HK-2 (cell line): ENCODE measurements at regions not wholly inside any gene's neighbourhood (a gene's known extent, or its start where the extent isn't known, plus 50 kb on each side); places are given as distances from the start of the nearest gene placed in this dataset.

Experiments used
- DNase-seq: peaks from one replicate; pipeline ENCODE4 v3.0.0-alpha.2; 2018; ENCODE audit not compliant: unreplicated experiment

DNA sequence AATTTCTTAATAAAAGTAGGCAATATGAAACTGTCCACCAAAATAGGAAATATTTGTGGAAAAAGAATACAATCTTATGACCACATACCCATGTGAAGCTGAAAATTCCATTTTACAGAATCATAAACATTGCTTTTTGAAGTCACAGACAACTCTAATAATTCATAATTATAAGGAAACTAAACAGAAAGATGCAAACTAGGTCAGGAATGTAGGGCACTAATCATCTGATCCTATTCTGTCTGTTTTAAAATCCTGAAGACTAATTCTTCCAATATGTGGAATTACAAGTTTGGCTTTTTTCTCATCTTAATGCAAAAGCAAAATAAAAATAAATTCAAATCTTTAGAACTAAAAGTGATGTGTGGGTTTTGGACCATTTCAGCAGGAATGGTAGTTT is 528.6 kb downstream of the LTN1 start:
- DNase-seq: no peak

DNA sequence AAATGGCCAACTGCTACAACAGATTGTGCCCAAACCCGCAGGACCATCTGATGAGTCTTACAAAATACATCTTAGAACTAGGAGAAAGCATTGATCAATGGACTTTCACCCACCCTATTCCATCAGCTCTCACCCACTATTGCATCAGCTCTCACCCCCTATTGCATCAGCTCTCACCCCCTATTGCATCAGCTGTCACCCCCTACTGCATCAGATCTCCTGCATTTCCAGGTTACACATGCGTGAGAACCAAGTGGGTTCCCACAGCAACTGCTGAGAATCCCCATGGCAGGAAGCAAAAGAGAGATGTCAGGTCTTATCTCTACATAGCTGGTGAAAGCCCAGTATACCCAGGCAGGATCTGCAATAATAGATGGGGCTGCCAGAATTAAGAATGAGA is 533.5 kb downstream of the LTN1 start:
- DNase-seq: no peak

DNA sequence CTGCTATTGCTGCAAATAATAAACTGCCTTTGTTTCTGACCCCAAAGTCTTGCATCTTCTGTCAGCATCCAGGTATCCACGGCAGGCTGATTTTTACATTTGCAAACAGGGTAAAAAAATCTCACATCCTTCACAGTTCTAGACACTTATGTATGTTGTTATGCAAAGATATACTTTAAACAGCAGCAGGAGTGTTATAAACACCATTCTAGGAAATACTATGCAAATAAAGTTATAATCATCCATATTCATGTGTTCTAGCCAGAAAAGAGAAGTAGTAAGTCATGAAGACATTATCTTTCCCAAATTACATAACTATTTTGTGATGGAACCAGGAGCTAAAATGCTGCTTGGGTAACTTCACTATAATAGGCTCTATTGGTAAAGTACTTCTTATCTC is 534.2 kb downstream of the LTN1 start:
- no peak for DNase-seq

DNA sequence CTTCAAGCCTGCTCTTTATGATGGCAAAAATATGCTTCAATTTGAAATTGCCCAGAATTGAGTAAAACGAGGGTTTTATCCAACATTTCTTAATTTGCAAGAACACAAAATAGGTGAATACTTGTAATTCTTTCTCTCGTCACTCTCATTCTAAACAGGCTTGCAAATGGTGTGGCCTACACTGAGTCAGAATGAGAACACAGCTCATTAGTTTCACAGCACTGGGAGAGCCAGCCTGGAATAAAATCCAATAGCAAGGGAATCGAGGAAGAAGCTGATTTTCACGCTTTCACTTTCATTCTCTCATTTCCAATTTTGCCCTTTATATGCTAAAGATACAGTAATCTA is 537.5 kb downstream of the LTN1 start:
- no peak for DNase-seq

DNA sequence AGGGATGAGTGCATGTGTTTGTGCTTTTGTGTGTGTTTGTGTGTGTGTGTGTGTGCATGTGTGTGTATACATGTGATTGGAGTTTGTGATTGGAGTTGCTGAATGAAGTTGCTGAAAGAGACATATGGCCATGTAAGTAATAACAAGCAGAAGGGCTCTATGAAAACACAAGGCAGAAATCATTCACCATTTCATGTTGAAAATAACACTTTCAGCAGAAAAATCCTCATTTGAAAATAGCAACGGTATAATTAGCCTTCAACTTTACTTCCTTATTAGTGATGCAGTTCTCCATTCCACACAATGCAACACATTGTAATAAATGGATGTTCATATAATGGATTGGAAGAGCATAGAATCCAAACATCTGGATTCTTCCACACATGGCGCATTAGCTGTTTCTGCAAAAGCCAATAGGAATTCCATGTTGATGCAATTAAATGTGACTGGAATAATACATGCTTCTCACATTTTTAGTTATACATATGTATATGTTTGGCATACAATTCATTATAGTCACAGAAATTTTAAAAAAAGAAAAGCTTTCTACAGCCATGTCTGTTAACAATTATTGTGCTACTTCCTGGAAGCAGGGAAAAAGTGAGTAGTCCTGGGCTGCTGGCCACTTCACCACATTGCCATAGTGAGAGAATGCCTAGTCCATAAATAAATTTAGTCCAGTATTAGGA is 538.0 kb downstream of the LTN1 start:
- DNase-seq: no peak

DNA sequence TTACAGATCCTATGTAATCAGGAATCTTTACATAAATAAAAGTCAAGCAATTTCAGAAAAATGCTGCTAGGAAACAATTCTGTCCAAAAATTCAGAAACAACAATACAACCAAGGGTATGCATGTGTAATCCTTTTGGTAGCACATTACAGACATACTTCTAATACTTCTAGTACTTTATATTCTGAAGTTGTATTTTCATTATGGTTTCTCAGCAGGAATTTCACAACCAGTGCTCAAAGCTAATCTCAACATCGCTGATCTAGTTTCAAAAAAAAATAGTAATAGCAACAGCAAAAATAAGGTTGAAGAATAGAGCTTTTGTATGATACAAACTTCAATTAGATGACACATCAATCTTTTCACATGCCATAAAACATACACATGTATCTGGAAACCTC is 545.2 kb downstream of the LTN1 start:
- no peak for DNase-seq

DNA sequence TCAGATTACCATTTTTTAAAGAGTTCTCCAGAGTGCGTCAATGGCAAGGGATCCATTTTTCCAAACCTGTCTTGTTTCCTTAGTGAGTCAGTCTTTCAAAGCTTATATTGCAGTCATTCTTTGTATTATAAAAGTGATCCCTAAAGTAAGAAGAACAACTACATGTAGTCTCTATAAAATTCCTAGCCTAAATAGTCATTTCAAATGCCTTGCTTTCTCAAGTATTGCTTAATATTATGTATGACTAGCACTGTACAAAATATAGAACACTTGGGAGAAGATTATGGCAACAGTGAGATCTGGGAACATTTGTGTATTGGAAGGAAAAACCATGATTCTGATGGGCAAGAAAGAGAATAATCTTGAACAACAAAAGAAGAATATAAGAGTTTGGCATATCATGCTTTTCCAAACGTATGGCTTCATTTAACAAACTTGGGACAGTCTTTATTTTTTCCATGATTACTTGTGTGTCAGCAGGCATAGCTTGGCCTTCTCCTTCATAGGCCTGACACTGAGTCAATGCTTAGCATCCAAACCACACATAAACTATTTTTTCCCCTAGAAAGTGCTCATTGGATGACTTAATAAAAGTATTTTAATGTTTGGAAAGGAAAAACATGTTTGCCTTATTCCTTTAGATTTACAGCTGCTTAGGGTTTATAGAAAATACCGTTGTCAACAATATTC is 547.4 kb downstream of the LTN1 start:
- no peak for DNase-seq

DNA sequence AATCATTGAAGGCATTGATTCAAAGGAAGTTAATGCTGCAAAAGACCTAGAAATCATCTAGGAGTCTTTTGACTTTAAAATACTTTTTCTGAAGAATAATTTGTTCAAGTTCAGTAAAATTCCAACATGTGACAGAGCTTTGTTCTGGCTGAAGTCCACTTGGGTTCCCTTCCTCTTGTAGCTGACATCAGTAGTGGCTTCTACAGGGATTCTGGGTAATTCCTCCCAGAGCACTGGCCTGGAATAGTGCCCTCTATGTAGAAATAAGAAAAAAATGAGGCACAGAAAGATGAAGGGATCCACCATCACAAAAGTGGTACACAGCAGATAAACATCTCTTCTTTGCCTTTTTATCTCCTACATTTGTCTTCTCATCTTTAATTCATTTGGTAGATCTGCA is 548.1 kb downstream of the LTN1 start:
- DNase-seq: no peak

DNA sequence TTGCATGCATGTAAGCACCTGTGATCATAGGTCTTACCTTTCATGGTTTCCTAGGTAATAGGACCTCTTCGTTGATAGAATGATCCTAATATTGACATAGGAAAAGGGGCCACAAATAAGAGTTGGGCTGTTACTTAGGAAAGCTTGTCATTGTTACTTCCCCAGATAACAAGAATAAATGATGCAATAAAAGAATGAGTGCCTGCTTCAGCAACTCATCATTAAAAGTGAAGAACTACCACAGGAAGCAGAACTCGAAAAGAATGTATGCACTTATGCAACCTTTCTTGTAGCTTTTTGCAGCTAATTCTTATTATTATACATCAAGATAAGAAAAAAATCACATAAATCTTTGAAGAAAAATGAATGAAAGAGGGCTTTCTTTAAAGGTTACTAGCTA is 548.6 kb downstream of the LTN1 start:
- no peak for DNase-seq

DNA sequence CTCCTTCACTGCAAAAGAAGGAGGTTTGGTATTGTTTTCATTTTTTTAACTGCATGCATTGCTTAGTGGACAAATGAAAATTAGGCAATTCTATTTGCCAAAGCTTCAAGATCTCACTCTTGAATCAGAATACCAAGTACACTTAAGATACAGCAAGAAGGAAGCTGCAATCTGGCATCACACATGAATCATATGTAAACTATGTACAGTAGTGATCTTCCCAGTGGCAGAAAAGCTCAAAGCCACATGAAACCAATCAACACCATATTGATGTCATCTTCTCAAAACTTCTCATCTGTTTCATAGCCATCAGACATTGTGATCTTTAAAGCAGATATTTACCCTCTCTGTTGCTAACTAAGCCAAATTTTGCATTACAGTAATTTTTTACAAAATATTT is 550.1 kb downstream of the LTN1 start:
- no peak for DNase-seq

DNA sequence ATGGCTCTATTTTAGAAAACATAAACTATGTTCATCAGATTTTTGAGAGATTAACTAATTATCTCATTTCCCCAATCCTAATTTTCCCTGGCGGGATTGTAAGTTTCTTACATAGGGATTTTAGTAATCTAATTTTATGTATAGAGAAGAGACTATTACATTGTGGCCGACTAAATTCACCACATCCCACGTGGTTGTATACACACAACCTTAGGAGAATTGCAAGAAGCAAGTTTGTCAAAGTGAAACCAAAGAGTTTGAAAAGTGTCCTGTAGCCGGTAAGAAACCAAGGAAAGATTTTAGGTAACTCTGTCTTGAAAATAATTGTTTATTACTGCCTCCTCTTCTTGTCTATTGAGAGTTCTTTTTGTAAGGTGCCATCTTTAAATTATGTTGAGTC is 550.6 kb downstream of the LTN1 start:
- no peak for DNase-seq

DNA sequence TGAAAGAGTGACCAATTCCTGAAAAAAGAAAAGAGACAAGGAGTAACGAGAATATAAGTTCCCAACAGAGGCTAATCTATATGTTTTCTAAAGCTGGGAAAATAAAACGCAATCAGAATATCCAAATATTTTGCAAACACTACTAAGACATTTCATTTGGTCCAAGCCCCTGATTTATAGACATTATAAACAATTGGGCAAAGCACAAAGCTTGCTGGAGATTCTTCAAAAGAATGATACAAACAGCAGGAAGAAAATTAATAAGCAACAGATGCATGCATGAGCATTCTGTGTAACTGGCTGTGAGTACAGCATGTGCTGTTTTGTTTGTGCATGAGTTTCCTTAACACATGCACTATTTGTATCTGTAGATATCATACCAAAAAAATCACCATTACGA is 552.9 kb downstream of the LTN1 start:
- no peak for DNase-seq

DNA sequence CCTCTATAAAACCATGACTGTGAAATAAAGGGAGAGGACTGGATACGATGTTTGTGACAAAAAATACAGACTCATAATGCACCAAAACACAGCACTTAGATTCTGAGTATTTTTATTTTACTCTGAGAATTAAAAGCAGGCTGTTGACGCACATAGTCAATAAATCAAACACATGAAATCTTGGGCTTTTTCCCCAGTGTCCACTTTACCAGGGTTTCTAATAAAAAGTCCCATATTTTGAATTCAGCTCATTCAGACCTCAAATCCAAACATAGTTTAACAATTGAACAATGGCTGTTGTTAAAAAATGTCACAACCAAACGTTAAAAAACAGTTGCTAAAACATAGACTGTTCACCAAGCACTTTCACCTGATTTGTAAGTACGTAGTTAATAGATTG is 553.4 kb downstream of the LTN1 start:
- no peak for DNase-seq

DNA sequence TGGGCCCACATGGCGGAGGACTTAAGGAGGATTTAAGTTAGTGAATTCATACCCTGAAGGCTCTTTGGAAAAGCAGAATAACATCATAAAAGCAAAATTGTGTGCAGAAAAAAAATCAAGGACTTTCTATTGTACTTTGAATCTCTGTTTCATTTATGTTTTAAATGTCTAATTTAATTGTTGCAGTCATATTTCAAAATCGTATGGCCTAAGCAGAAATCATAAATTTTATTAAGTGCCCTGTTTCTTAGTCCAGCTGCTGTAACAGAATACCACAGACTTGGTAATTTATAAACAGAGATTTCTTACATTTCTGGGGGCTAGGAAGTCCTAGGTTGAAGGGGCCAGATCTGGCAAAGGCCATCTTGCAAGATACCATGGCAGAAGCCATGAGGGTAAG is 555.6 kb downstream of the LTN1 start:
- DNase-seq: no peak

DNA sequence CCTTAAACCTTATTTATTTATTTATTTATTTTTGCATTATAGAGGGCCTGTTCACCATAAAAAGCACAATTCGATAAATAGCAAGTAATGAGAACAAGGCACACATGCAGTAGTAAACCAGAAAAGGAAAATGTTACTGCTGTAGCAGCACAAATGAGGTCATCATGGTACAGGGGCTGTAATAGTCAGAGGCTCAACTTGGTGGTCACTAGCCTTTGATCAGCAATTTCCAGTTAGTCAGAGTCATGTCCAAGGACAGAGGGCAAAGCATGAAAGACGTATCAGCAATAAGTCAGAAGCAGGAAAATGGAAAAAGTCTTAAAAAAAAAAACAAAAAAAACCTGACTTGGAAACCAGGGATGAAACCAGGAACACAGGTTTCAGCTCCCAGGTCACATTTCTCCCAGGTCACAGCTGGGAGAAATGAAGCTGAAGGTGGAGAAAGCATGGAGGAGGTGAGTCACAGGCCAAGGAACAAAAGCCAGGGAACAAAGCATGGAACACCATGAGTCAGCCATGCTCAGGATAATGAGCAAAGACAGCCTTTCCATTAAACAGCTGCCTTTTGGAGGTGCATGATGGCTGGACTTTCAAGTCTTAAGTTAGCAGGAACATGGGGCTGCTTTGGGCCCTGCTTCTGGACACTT is 556.3 kb downstream of the LTN1 start:
- no peak for DNase-seq

DNA sequence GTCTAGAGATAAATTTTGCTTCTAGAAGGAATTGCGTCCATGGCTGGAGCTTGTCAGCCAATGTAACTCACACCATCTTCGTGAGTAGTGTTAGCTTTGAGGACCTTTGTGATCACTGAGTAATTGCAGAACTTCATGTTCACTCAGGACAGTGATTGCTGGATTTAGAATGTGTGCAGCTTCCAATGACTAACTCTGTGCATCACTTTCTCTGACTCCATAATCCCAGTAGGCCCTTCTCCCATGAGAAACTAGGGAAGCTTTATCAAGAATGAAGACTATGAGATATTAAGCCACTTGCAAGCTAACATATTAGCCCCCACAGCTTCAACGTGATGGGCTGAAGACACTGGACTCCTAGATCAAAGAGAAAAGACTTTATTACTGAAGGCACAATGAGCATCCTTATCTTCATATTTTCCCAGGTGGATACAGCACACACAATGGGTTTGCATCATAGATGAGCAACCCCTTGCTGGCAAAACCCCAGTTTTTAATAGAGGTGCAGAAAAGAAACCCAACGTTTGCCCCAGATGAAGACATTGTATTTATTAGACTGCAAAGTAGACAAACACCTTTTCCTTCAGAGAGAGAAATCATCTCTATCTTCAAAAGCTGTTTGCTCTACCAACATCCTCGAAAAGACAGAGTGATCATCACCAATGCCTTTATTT is 561.0 kb downstream of the LTN1 start:
- DNase-seq: no peak

DNA sequence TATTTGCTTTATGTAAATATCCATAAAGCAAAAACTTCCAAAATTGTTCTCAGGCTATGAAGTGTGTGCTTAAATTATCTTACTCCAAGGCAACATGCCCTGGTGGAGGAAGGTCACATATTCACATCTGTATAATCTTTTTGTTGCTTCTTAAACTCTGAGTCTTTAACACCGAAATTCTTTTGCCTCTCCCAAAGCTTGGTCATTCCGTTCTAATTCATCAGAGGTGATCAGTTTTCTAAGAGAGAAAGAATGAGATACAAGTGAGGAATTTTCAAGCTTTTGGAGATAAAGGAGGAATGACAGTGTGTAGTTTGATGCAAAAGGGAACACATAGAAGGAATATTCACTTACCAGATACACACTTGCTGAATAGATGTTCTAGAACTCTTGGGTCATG is 561.7 kb downstream of the LTN1 start:
- no peak for DNase-seq

DNA sequence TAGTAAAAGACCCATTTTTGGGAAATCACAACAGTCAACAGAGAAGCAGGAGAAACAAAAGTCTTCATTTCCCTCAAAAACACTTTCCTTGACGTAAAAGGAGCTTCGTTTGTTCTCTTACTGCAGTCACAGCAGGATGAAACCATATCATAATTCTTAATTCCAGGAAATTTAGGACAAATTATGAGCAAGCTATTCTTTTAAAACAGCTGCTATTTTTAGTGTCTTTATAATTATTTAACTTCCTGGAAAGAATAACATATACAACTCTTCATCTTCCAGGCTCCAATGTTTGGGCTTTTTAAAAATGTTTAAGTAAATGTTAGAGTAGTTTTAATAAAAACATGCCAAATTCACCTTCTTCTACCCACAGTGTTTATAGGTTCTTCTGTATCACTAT is 563.5 kb downstream of the LTN1 start:
- DNase-seq: no peak

DNA sequence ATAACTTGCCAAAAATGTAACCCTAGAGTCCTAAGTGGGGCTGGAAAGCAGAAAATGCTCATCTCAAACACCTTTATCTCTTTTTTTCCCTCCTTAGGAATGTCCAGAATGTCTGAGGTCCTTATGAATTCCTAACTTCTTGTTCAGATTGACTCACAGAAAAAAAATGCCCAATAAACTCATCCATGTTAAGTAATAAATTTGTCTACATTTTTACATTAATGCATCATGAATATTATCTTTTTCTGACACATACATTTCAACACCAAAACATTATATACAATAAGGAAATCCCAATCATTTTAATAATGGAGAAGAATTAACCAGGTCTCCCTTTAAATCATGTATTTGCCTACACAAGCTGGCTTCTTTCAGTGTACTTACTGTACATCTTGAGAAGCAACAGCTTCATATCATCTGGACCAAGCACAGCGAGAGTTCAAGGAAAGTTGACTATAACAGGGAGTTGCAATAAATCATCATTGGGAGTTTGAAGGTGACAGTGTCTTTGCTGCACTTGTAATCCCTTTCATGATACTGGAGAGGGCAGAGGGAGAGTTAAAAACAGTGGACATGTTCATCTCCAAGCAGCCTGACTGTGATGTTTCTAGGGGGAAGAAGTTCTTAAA is 565.2 kb downstream of the LTN1 start:
- DNase-seq: no peak

DNA sequence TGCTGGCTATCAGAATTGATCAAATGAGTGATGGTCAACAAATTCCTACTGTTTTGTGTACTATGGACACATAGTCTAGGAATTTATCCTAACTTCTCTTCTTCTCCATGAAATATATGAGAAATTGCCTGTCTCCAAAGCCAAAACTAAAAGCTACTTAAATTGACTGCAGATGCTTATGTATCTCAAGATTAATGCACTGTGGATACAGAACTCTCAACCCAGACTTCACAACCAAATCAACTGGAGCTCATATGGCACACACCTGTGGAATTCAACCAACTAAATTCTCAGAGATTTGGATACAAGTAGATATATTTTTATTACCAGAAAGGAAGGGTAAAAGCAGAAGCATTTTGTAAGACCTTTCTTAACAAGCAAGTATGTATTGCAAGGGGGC is 566.1 kb downstream of the LTN1 start:
- no peak for DNase-seq

DNA sequence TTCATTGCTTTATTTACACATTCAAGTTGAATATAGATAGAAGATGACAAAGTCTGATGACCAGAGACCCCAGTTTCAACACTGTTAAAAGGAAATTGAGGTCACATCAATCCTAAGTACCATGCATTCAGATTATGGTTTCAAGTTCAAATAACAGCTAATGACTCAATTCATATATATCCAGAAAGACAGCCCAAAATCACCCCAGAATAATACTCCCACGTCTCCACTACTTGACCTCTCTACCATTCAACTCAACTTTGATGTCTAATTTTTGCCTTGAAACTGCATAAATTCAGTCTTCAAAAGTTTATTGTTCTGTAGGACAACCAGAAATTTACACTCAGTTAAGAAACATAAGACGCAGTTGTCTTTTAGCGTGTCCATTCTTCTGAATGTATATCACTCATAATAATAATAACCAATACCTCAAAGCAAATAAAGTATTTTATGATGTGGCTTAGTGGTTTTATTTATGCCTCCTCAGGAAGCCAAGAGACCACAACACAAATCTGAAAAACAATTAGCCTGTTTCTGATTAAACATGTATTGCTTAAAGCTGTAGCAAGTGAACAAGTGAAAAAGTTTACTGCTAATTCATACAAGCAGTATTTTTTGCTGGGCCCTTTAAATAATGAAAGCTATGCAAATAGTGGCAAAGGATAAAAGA is 569.0 kb downstream of the LTN1 start:
- DNase-seq: no peak
